OCI-LY1 (cell line): ENCODE measurements at regions not wholly inside any gene's neighbourhood (a gene's known extent, or its start where the extent isn't known, plus 50 kb on each side); places are given as distances from the start of the nearest gene placed in this dataset.

Experiments used
- H2AFZ ChIP-seq: fragments of 200-600 bp; sonication (generic), shearing (Covaris generic); 2 replicates; pipeline ENCODE4 v1.6.0; 2014; ENCODE audit warnings: antibody characterized with exemption, mild to moderate bottlenecking, low read length
- H3F3A ChIP-seq: fragments of 200-600 bp; sonication (generic), shearing (Covaris generic); 2 replicates; pipeline ENCODE4 v1.6.0; 2014; ENCODE audit warnings: mild to moderate bottlenecking, antibody characterized with exemption, low read length, moderate library complexity; ENCODE audit not compliant: insufficient read depth
- H3K27ac ChIP-seq: fragments of 200-600 bp; sonication (generic); 2 replicates; pipeline ENCODE4 v1.5.1; 2014; ENCODE audit warnings: low read length, mixed run types, mild to moderate bottlenecking, low read depth; ENCODE audit not compliant: poor library complexity, severe bottlenecking
- H3K27me3 ChIP-seq: fragments of 200-600 bp; sonication (generic); 2 replicates; pipeline ENCODE4 v1.6.0; 2014; ENCODE audit warnings: antibody characterized with exemption, mild to moderate bottlenecking, low read length, moderate library complexity; ENCODE audit not compliant: insufficient read depth
- H3K36me3 ChIP-seq: fragments of 200-600 bp; sonication (generic); 2 replicates; pipeline ENCODE4 v1.6.1; 2014; ENCODE audit warnings: mild to moderate bottlenecking, antibody characterized with exemption, low read length, moderate library complexity, mixed read lengths; ENCODE audit not compliant: insufficient read depth
- H3K4me1 ChIP-seq: fragments of 200-600 bp; sonication (generic); 2 replicates; pipeline ENCODE4 v1.5.1; 2014; ENCODE audit warnings: mild to moderate bottlenecking, low read length, moderate library complexity; ENCODE audit not compliant: insufficient read depth, severe bottlenecking
- H3K4me2 ChIP-seq: fragments of 200-600 bp; sonication (generic), shearing (Covaris generic); 2 replicates; pipeline ENCODE4 v1.6.1; 2014; ENCODE audit warnings: low read length
- H3K4me3 ChIP-seq: fragments of 200-600 bp; sonication (generic); 2 replicates; pipeline ENCODE4 v1.5.1; 2014; ENCODE audit warnings: low read length, low read depth, mild to moderate bottlenecking, mixed read lengths; ENCODE audit not compliant: poor library complexity, severe bottlenecking
- H3K79me2 ChIP-seq: fragments of 200-600 bp; shearing (Covaris generic); 2 replicates; pipeline ENCODE4 v1.6.1; 2016; ENCODE audit warnings: mixed run types, low read length, mixed read lengths; ENCODE audit not compliant: insufficient read depth
- H3K9ac ChIP-seq: fragments of 200-600 bp; sonication (generic), shearing (Covaris generic); 2 replicates; pipeline ENCODE4 v1.6.1; 2014; ENCODE audit warnings: mild to moderate bottlenecking, low read length, mixed read lengths
- H3K9me2 ChIP-seq: fragments of 200-600 bp; sonication (generic), shearing (Covaris generic); 2 replicates; pipeline ENCODE4 v1.6.1; 2014; ENCODE audit warnings: low read depth, mild to moderate bottlenecking, low read length, mixed read lengths
- H3K9me3 ChIP-seq: fragments of 200-600 bp; shearing (Covaris generic); 2 replicates; pipeline ENCODE4 v1.6.1; 2014; ENCODE audit warnings: low read length, mixed read lengths
- H4K20me1 ChIP-seq: fragments of 200-600 bp; sonication (generic), shearing (Covaris generic); 2 replicates; pipeline ENCODE4 v1.6.0; 2016; ENCODE audit warnings: mild to moderate bottlenecking, low read length; ENCODE audit not compliant: insufficient read depth
- CTCF ChIP-seq: fragments of 200-600 bp; sonication (generic), shearing (Covaris generic); IDR thresholded peaks from 2 replicates; pipeline ENCODE4 v1.5.1; 2017; ENCODE audit warnings: mild to moderate bottlenecking, antibody characterized with exemption, low read length, moderate library complexity, mixed read lengths
- EZH2 ChIP-seq: fragments of 200-600 bp; sonication (generic), shearing (Covaris generic); IDR thresholded peaks from 2 replicates; pipeline ENCODE4 v1.8.0; 2017; ENCODE audit warnings: borderline replicate concordance, mixed run types, mild to moderate bottlenecking, antibody characterized with exemption, low read length, moderate library complexity, mixed read lengths

DNA sequence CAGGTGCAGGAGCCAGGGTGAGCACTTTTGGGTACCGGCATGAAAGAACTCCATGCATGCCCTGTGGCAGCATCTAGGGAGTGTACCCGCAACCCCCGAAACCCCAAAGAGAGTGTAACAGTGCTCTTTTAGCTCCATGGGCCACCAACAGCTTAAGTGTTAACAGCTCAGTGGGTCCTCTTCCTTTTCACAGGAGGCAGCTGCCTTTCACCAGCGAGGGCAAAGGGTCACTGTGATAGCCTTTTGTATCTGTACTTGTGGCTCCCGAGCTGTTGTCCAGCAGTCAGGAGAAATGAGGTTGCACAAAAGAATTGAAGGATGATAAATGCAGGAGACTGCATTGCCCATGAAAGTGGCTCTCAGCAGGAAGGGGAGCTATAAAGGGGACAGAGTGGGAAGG is 1166.3 kb upstream of the ACVR2A start:
- no peak overlapping the region for H3K27ac ChIP-seq
- H3K79me2 ChIP-seq, result no peaks in the 10 kb centered on the region
- H3K9me3 ChIP-seq, result no peaks in the 10 kb centered on the region
- H3K36me3 ChIP-seq, result no peaks in the 10 kb centered on the region
- H3K27me3 ChIP-seq, result no peaks in the 10 kb centered on the region
- H3K9me2 ChIP-seq, result no peaks in the 10 kb centered on the region
- H4K20me1 ChIP-seq, result no peaks in the 10 kb centered on the region
- no peak overlapping the region for H3K9ac ChIP-seq
- no peaks in the 10 kb centered on the region for H3K4me1 ChIP-seq
- no peak overlapping the region for H3K4me2 ChIP-seq
- no peak overlapping the region for H2AFZ ChIP-seq
- no peaks in the 10 kb centered on the region for H3F3A ChIP-seq
- TF ChIP-seq EZH2 (no peak), CTCF (no peak)
- H3K4me3 ChIP-seq, result no peak overlapping the region

DNA sequence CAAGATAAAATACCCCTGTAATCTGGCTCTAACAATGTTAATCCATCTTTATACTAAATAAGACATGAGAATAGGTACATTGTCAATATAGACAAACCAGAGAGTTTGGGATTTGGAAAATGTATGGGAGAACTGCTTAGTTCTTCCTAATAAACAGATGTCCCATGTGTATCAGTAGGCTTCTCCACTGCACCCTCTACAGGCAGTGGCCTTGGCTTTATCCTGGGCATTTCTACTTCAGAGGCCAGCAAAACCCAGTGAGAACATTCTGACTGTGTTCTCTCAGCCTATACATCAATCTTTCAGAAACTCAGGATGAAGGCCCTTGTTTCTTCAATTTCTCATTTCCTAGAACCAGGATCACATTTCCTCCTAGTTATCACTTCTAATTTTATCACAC is 1167.5 kb upstream of the ACVR2A start:
- no peak overlapping the region for H3K9ac ChIP-seq
- no peaks in the 10 kb centered on the region for H3K27me3 ChIP-seq
- no peaks in the 10 kb centered on the region for H3K9me3 ChIP-seq

DNA sequence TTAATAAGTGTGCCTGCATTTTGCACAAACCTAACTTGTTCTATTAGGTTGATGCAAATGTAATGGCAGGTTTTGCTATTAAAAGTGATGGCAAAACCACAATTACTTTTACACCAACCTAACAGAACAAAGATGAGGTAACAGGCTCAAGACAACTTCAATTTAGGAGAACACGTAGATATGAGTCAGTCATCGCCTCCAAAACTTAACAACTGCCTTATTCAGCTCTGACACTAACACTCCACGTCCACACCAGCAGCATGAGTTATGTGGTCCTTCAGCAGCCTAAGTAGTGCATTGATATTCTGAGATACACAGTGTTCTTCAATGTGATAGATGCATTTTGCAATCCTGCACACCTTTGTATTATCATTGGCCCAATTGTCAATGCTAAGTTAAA is 1175.1 kb upstream of the ACVR2A start:
- H3K36me3 ChIP-seq, result no peaks in the 10 kb centered on the region
- no peaks in the 10 kb centered on the region for H3F3A ChIP-seq
- no peak overlapping the region for H3K4me2 ChIP-seq
- no peaks in the 10 kb centered on the region for H3K9me3 ChIP-seq
- no peak overlapping the region for H3K27ac ChIP-seq
- no peak overlapping the region for H3K9ac ChIP-seq
- no peaks in the 10 kb centered on the region for H3K27me3 ChIP-seq
- H4K20me1 ChIP-seq, result no peaks in the 10 kb centered on the region
- no peaks in the 10 kb centered on the region for H3K4me1 ChIP-seq
- H2AFZ ChIP-seq, result no peak overlapping the region
- TF ChIP-seq EZH2 (no peak), CTCF (no peak)
- no peak overlapping the region for H3K4me3 ChIP-seq
- no peaks in the 10 kb centered on the region for H3K79me2 ChIP-seq
- no peaks in the 10 kb centered on the region for H3K9me2 ChIP-seq

More for the DNA sequence above, 1167.5 kb upstream of the ACVR2A start:
- Histone ChIP-seq H4K20me1 (no peaks in the 10 kb centered on the region), H3F3A (no peaks in the 10 kb centered on the region), H3K36me3 (no peaks in the 10 kb centered on the region), H3K4me3 (no peak overlapping the region), H2AFZ (no peak overlapping the region), H3K9me2 (no peaks in the 10 kb centered on the region), H3K4me2 (no peak overlapping the region), H3K4me1 (no peaks in the 10 kb centered on the region), H3K27ac (no peak overlapping the region), H3K79me2 (no peaks in the 10 kb centered on the region)
- TF ChIP-seq CTCF, result peak; percentile 23; the same call in 1 of the 2 replicates
- no peak for TF ChIP-seq EZH2
